Right atrium auricular region (tissue), 2 donors: ENCODE measurements at regions not wholly inside any gene's neighbourhood (a gene's known extent, or its start where the extent isn't known, plus 50 kb on each side); places are given as distances from the start of the nearest gene placed in this dataset.

Experiments
- DNase-seq: peaks from one replicate; pipeline ENCODE4 v3.0.0-alpha.2; 2019; ENCODE audit warnings: low spot score
- H3K27ac ChIP-seq, 2 donors: fragments of 200-600 bp; sonication (generic); 1 replicate in 1 of 2; 2 replicates in 1 of 2; pipeline ENCODE4 v1.5.1; 2016 to 2019
- H3K27me3 ChIP-seq, 2 donors: fragments of 200-600 bp; sonication (generic); one replicate each; pipeline versions ENCODE4 v1.5.1 to v1.6.0; 2017 to 2019
- H3K36me3 ChIP-seq: fragments of 200-600 bp; sonication (generic); one replicate; pipeline ENCODE4 v1.5.1; 2016
- H3K4me1 ChIP-seq, 2 donors: fragments of 200-600 bp; sonication (generic); one replicate each; pipeline versions ENCODE4 v1.5.1 to v1.6.0; 2017 to 2019
- H3K4me3 ChIP-seq, 2 donors: fragments of 200-600 bp; sonication (generic); 1 replicate in 1 of 2; 2 replicates in 1 of 2; pipeline ENCODE4 v1.5.1; 2017 to 2019; ENCODE audit warnings: mild to moderate bottlenecking in 1 of 2, moderate library complexity in 1 of 2
- H3K9me3 ChIP-seq, 2 donors: fragments of 200-600 bp; sonication (generic); one replicate each; pipeline ENCODE4 v1.5.1; 2019
- CTCF ChIP-seq, 2 donors: fragments of 200-600 bp; sonication (generic); IDR thresholded peaks; one replicate each; pipeline ENCODE4 v1.5.1; 2019; ENCODE audit warnings: antibody characterized with exemption in 2 of 2

- TF ChIP-seq CTCF (IDR thresholded peaks at IDR 0.05) = no peak
- H3K27ac ChIP-seq = no peak overlapping the region
- no peaks in the 10 kb centered on the region for H3K36me3 ChIP-seq
These were observed 1081.1 kb downstream of the ARAP2 start for GRCh38 chr4:35163168-35163567.

GRCh38 chr4:35164063-35164462 is 1080.3 kb downstream of the ARAP2 start:
- TF ChIP-seq CTCF (IDR thresholded peaks at IDR 0.05) = no peak
- Histone ChIP-seq H3K9me3 (no peaks in the 10 kb centered on the region), H3K36me3 (no peaks in the 10 kb centered on the region), H3K27me3 (no peaks in the 10 kb centered on the region), H3K4me1 (no peaks in the 10 kb centered on the region), H3K4me3 (no peak overlapping the region), H3K27ac (no peak overlapping the region)
- no peak for DNase-seq

More at GRCh38 chr4:35163168-35163567, 1081.1 kb downstream of the ARAP2 start:
- DNase-seq = no peak
- no peak overlapping the region for H3K4me3 ChIP-seq
- no peaks in the 10 kb centered on the region for H3K9me3 ChIP-seq
- no peaks in the 10 kb centered on the region for H3K4me1 ChIP-seq
- no peaks in the 10 kb centered on the region for H3K27me3 ChIP-seq

GRCh38 chr4:35166466-35166865 is 1077.8 kb downstream of the ARAP2 start:
- H3K27me3 ChIP-seq = no peaks in the 10 kb centered on the region
- no peaks in the 10 kb centered on the region for H3K36me3 ChIP-seq
- H3K4me1 ChIP-seq = no peaks in the 10 kb centered on the region
- DNase-seq = no peak
- H3K9me3 ChIP-seq = no peaks in the 10 kb centered on the region
- no peak overlapping the region for H3K27ac ChIP-seq
- TF ChIP-seq CTCF (IDR thresholded peaks at IDR 0.05) = no peak
- H3K4me3 ChIP-seq = no peak overlapping the region

- H3K27ac ChIP-seq = no peak overlapping the region
- TF ChIP-seq CTCF (IDR thresholded peaks at IDR 0.05) = no peak
- DNase-seq = no peak
- no peaks in the 10 kb centered on the region for H3K9me3 ChIP-seq
- H3K36me3 ChIP-seq = no peaks in the 10 kb centered on the region
- no peaks in the 10 kb centered on the region for H3K4me1 ChIP-seq
- H3K4me3 ChIP-seq = no peak overlapping the region
- no peaks in the 10 kb centered on the region for H3K27me3 ChIP-seq
These were observed 1076.9 kb downstream of the ARAP2 start for GRCh38 chr4:35167385-35167784.

- H3K36me3 ChIP-seq = no peaks in the 10 kb centered on the region
- H3K9me3 ChIP-seq = no peaks in the 10 kb centered on the region
- no peak for DNase-seq
- H3K27me3 ChIP-seq = no peaks in the 10 kb centered on the region
- no peak for TF ChIP-seq CTCF (IDR thresholded peaks at IDR 0.05)
- no peak overlapping the region for H3K4me3 ChIP-seq
- no peak overlapping the region for H3K27ac ChIP-seq
- H3K4me1 ChIP-seq = no peaks in the 10 kb centered on the region
These were observed 1068.8 kb downstream of the ARAP2 start for GRCh38 chr4:35175487-35175886.

GRCh38 chr4:35175894-35176293 is 1068.4 kb downstream of the ARAP2 start:
- Histone ChIP-seq H3K4me1 (no peaks in the 10 kb centered on the region), H3K4me3 (no peak overlapping the region), H3K36me3 (no peaks in the 10 kb centered on the region), H3K9me3 (no peaks in the 10 kb centered on the region), H3K27me3 (no peaks in the 10 kb centered on the region), H3K27ac (no peak overlapping the region)
- DNase-seq = no peak
- TF ChIP-seq CTCF (IDR thresholded peaks at IDR 0.05) = no peak
